ENCODE measurements at regions not wholly inside any gene's neighbourhood (a gene's known extent, or its start where the extent isn't known, plus 50 kb on each side); places are given as distances from the start of the nearest gene placed in this dataset.

- no peak overlapping the region for H3K4me3 ChIP-seq (ENCODE audit: low read length)
- peak in 1 of 2 donors; percentile 37 for DNase-seq
- no peaks in the 10 kb centered on the region for H3K9me3 ChIP-seq (ENCODE audit: control insufficient read depth, low read depth, low read length)
- H3K36me3 ChIP-seq (ENCODE audit: control insufficient read depth, insufficient read depth, low read length) = no peaks in the 10 kb centered on the region
- peak overlapping the region; percentile 83 for H3K27ac ChIP-seq (ENCODE audit: low read length)
- H3K4me1 ChIP-seq (ENCODE audit: control insufficient read depth, insufficient read depth, low read length) = peaks cover 53% of the 10 kb centered on the region
- H3K27me3 ChIP-seq (ENCODE audit: control insufficient read depth, insufficient read depth, low read length) = no peaks in the 10 kb centered on the region
- no CpG with 5 or more reads among the region's 3 CpGs for whole genome bisulfite sequencing (ENCODE audit: insufficient coverage, low lambda C conversion rate)
These were observed 93.1 kb upstream of the SMNDC1 start for GRCh38 chr10:110397856-110398255.

DNA sequence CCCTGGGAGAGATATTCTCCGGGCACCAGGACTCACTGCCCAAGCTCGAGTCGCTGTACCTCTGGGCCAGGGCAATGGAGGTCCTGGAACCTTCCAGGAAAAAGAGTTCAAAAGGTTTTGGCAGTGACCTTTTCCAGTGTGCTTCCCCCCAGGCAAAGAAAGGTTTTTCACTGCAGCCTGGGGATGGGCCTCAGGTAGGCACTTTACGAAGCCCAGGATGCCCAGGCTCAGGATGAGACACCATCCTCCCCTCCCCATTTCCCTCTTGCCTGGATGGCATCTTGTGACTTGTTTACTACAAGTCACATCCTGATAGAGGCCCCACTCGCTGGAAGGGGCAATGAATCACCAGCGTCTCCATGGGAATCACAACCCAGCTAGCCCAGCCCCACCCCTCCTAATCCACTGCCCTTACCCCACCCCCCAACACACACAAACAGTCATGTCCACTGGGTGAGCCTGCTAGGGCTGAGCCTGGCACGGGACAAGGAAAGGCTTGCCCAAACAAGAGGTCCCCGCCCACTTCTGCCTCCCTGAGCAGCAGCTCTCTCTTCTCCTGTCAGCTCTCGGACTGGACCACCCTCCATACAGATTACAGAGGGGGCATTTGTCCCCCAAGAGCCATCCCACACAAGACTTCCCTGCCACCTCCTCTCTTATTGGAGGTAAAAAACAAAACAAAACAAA lies 93.8 kb upstream of the SMNDC1 start:
- Histone ChIP-seq H3K9me3 (ENCODE audit: control insufficient read depth, low read depth, low read length) (no peaks in the 10 kb centered on the region), H3K4me3 (ENCODE audit: low read length) (no peak overlapping the region), H3K27me3 (ENCODE audit: control insufficient read depth, insufficient read depth, low read length) (no peaks in the 10 kb centered on the region), H3K4me1 (ENCODE audit: control insufficient read depth, insufficient read depth, low read length) (peaks cover 46% of the 10 kb centered on the region), H3K27ac (ENCODE audit: low read length) (peak overlapping the region; percentile 83), H3K36me3 (ENCODE audit: control insufficient read depth, insufficient read depth, low read length) (no peaks in the 10 kb centered on the region)
- no CpG with 5 or more reads among the region's 9 CpGs for WGBS (ENCODE audit: insufficient coverage, low lambda C conversion rate)
- peak; percentile 85 to 92 for DNase-seq

GRCh38 chr10:110399106-110399964 lies 94.6 kb upstream of the SMNDC1 start:
- H3K4me1 ChIP-seq (ENCODE audit: control insufficient read depth, insufficient read depth, low read length) = peaks cover 51% of the 10 kb centered on the region
- H3K4me3 ChIP-seq (ENCODE audit: low read length) = no peak overlapping the region
- H3K9me3 ChIP-seq (ENCODE audit: control insufficient read depth, low read depth, low read length) = no peaks in the 10 kb centered on the region
- peak in 1 of 2 donors; percentile 43 for DNase-seq
- no peaks in the 10 kb centered on the region for H3K36me3 ChIP-seq (ENCODE audit: control insufficient read depth, insufficient read depth, low read length)
- WGBS (ENCODE audit: insufficient coverage, low lambda C conversion rate) = 100% methylated on average over 1 of the region's 9 CpGs
- peak overlapping the region; percentile 83 for H3K27ac ChIP-seq (ENCODE audit: low read length)
- H3K27me3 ChIP-seq (ENCODE audit: control insufficient read depth, insufficient read depth, low read length) = no peaks in the 10 kb centered on the region

GRCh38 chr10:110399965-110400933 lies 95.5 kb upstream of the SMNDC1 start:
- DNase-seq = peak in 1 of 2 donors; percentile 76
- peaks cover 55% of the 10 kb centered on the region for H3K4me1 ChIP-seq (ENCODE audit: control insufficient read depth, insufficient read depth, low read length)
- H3K36me3 ChIP-seq (ENCODE audit: control insufficient read depth, insufficient read depth, low read length) = no peaks in the 10 kb centered on the region
- no CpG with 5 or more reads among the region's 7 CpGs for WGBS (ENCODE audit: insufficient coverage, low lambda C conversion rate)
- peak overlapping the region; percentile 21 for H3K27ac ChIP-seq (ENCODE audit: low read length)
- H3K27me3 ChIP-seq (ENCODE audit: control insufficient read depth, insufficient read depth, low read length) = no peaks in the 10 kb centered on the region
- no peaks in the 10 kb centered on the region for H3K9me3 ChIP-seq (ENCODE audit: control insufficient read depth, low read depth, low read length)
- H3K4me3 ChIP-seq (ENCODE audit: low read length) = no peak overlapping the region

DNA sequence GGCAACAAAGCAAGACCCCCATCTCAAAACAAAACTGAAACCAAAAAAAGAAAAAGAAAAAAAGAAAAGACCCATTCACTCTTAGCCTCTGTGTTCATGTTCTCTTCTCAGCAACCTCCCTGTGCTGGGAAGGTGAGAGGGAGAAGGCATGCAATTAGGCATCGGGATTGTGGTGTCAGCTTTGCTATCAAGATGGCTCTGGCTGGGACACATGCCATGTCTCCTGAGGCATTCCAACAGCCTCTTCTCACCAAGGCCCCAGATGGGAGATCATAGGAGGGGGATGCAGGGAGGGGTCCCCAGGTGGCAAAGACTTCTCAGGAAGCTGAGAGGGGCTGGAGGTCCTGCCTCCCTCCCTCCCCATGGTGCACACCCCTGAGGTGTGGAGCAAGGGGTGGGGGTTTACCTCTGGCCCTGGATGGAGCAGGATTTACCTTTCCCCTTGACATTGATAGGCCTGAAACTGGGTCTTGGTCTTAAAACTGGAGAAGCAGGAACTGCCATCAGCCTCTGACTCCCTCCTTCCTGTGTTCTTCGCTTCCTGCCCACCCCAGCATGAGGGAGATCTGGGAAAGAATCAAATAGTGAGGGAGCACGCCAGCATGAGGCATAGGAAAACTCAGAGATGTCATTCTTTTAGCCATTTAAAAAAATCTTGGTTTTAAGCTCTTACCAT lies 96.2 kb upstream of the DUSP5 start:
- peaks cover 58% of the 10 kb centered on the region for H3K4me1 ChIP-seq (ENCODE audit: control insufficient read depth, insufficient read depth, low read length)
- H3K36me3 ChIP-seq (ENCODE audit: control insufficient read depth, insufficient read depth, low read length) = no peaks in the 10 kb centered on the region
- no peak overlapping the region for H3K27ac ChIP-seq (ENCODE audit: low read length)
- H3K27me3 ChIP-seq (ENCODE audit: control insufficient read depth, insufficient read depth, low read length) = no peaks in the 10 kb centered on the region
- no peaks in the 10 kb centered on the region for H3K9me3 ChIP-seq (ENCODE audit: control insufficient read depth, low read depth, low read length)
- H3K4me3 ChIP-seq (ENCODE audit: low read length) = no peak overlapping the region
- whole genome bisulfite sequencing (ENCODE audit: insufficient coverage, low lambda C conversion rate) = no CpG with 5 or more reads among the region's 3 CpGs
- DNase-seq = no peak

- Histone ChIP-seq H3K4me3 (ENCODE audit: low read length) (no peak overlapping the region), H3K36me3 (ENCODE audit: control insufficient read depth, insufficient read depth, low read length) (no peaks in the 10 kb centered on the region), H3K27ac (ENCODE audit: low read length) (no peak overlapping the region), H3K9me3 (ENCODE audit: control insufficient read depth, low read depth, low read length) (no peaks in the 10 kb centered on the region), H3K4me1 (ENCODE audit: control insufficient read depth, insufficient read depth, low read length) (peaks cover 58% of the 10 kb centered on the region), H3K27me3 (ENCODE audit: control insufficient read depth, insufficient read depth, low read length) (no peaks in the 10 kb centered on the region)
- WGBS (ENCODE audit: insufficient coverage, low lambda C conversion rate) = 95% methylated on average over 4 of the region's 8 CpGs
- DNase-seq = no peak
These were observed 95.7 kb upstream of the DUSP5 start for GRCh38 chr10:110402077-110402416.

DNA sequence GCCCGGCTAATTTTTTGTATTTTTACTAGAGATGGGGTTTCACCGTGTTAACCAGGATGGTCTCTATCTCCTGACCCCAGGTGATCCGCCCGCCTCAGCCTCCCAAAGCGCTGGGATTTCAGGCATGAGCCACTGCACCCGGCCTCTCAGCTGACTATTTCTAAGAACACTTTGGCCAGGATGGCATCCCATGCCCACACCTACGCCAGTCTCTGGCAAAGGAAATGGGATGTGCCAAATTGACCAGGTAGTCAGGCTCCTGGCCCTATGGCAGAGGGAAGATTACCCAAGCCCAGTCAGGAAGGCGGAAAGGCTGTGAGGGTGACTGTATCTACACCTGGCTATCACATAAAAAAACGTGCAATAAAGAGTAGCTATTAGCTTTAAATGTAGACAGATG lies 94.1 kb upstream of the DUSP5 start:
- Histone ChIP-seq H3K4me3 (ENCODE audit: low read length) (no peak overlapping the region), H3K27ac (ENCODE audit: low read length) (no peak overlapping the region), H3K36me3 (ENCODE audit: control insufficient read depth, insufficient read depth, low read length) (no peaks in the 10 kb centered on the region), H3K27me3 (ENCODE audit: control insufficient read depth, insufficient read depth, low read length) (no peaks in the 10 kb centered on the region), H3K4me1 (ENCODE audit: control insufficient read depth, insufficient read depth, low read length) (peaks cover 62% of the 10 kb centered on the region), H3K9me3 (ENCODE audit: control insufficient read depth, low read depth, low read length) (no peaks in the 10 kb centered on the region)
- 61% methylated on average over 2 of the region's 9 CpGs for WGBS (ENCODE audit: insufficient coverage, low lambda C conversion rate)
- DNase-seq = no peak

GRCh38 chr10:110404413-110404812 lies 93.3 kb upstream of the DUSP5 start:
- Histone ChIP-seq H3K4me1 (ENCODE audit: control insufficient read depth, insufficient read depth, low read length) (peaks cover 63% of the 10 kb centered on the region), H3K27ac (ENCODE audit: low read length) (peak overlapping the region; percentile 83), H3K9me3 (ENCODE audit: control insufficient read depth, low read depth, low read length) (no peaks in the 10 kb centered on the region), H3K27me3 (ENCODE audit: control insufficient read depth, insufficient read depth, low read length) (no peaks in the 10 kb centered on the region), H3K4me3 (ENCODE audit: low read length) (no peak overlapping the region), H3K36me3 (ENCODE audit: control insufficient read depth, insufficient read depth, low read length) (no peaks in the 10 kb centered on the region)
- DNase-seq = no peak
- WGBS (ENCODE audit: insufficient coverage, low lambda C conversion rate) = 100% methylated on average over 1 of the region's 4 CpGs

GRCh38 chr10:110404825-110405224 lies 92.9 kb upstream of the DUSP5 start:
- peak overlapping the region; percentile 83 for H3K27ac ChIP-seq (ENCODE audit: low read length)
- no peaks in the 10 kb centered on the region for H3K9me3 ChIP-seq (ENCODE audit: control insufficient read depth, low read depth, low read length)
- no peak for DNase-seq
- H3K4me3 ChIP-seq (ENCODE audit: low read length) = no peak overlapping the region
- peaks cover 64% of the 10 kb centered on the region for H3K4me1 ChIP-seq (ENCODE audit: control insufficient read depth, insufficient read depth, low read length)
- 80% methylated on average over 1 of the region's 8 CpGs for WGBS (ENCODE audit: insufficient coverage, low lambda C conversion rate)
- H3K27me3 ChIP-seq (ENCODE audit: control insufficient read depth, insufficient read depth, low read length) = no peaks in the 10 kb centered on the region
- H3K36me3 ChIP-seq (ENCODE audit: control insufficient read depth, insufficient read depth, low read length) = no peaks in the 10 kb centered on the region
